Stimulated activated CD4-positive, alpha-beta T cell treated with anti-CD3 and anti-CD28 coated beads, Interleukin-2, amount 100 ng/mL, for 4 hours (primary cell): ENCODE measurements at regions not wholly inside any gene's neighbourhood (a gene's known extent, or its start where the extent isn't known, plus 50 kb on each side); places are given as distances from the start of the nearest gene placed in this dataset.

Source experiments
- DNase-seq: peaks from one replicate; pipeline ENCODE4 v3.0.0-alpha.2; 2020; ENCODE audit warnings: low read depth

DNA sequence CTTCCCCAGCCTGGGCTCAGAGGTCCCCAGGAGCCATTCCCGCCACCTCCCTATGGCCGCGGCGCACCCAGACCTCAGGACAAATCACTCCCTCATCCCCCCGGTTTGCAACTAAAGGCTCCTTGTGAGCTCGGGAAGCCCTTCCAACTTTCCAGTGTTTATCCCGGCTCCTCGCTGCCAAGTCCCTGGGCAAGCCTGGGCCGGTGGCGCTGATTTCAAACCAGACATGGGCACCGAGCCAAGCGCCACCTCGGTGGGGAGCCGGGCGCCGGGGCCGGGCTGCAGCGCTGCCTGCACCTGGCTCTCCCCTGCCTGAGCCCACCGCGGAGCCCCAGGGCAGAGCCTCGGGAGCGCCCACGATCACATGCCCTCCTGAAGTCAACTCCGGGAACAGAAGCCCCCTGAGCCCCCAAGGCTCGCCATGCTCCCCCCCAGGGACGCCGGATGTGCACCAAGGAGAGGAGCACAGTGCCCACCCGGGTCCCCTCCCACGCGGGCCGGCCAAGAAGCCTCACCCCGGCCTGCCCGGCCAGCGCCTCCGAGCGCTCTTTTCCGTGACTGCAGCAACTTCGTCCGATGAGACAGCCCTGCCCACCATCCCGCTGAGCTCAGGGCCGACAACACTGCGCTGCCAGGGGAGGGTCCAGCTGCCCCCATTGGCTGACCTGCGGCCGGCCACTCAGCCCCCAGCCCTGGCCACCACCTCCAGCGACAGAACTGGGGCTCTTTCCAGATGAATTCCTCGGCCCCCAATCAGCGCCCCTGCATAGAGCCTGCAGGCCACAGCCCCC is 50.0 kb downstream of the NCOR2 start:
- DNase-seq = no peak

- no peak for DNase-seq
Observed at GRCh38 chr12:124516850-124517249, 50.6 kb downstream of the NCOR2 start.

- DNase-seq = no peak
Observed at GRCh38 chr12:124515981-124516380, 51.4 kb downstream of the NCOR2 start.

GRCh38 chr12:124514996-124515932 is 52.1 kb downstream of the NCOR2 start:
- DNase-seq = no peak

- DNase-seq = no peak
Observed at GRCh38 chr12:124514145-124514995, 53.0 kb downstream of the NCOR2 start.

DNA sequence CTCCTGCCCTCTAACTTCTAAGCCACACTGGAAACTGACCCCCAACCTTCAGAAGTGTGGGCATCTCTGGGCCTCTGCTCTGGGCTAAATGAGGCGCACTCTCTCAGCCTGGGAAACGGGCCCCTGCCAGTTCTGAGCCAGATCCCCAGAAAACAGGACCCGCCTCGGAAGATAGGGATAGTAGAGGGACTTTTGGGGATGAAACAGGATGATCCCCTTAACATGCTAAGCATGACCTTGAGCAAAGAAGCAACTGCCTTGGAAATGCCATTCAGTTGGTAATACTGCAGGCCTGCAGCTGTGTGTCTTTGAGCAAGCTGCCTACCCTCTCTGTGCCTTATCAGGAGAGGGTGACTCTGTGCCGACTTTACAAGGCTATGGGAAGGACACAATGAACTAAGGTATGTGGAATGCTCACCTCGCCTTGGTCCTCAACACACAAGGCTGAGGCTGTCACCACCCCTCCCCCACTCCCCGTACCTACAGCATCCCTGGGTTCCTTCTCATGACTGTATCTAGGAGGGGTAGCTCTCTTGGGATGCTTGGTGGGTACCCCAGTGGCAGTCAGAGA is 54.0 kb downstream of the NCOR2 start:
- DNase-seq = no peak

DNA sequence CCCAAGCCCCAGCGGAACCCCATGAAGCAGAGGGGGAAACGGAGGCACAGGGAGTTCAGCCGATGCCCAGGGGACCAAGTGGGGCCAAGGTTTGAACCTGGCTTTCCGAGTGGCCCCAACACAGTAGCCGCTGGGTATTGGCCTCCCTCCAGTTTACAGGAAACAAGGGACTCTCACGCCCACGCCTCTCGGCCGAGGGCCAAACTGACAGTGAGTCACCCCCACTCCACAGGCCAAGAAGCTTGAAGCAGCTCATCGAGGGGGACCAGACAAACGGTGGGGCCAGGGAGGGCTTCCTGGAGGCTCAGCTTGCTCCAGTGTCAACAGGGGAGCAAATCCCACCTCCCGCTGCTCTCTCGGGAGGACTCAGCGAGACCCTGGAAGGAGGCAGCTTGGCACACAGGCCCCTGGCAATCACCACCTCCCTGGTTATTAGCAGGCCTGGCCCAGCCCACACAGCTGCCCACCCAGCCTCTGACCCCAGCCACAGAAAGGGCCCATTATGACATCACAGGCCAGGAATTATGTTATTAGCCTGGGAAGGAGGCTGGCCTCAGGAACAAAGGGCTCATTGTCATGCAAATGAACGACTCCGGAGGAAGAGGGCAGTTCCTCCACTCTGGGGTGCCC is 54.6 kb downstream of the NCOR2 start:
- no peak for DNase-seq

DNA sequence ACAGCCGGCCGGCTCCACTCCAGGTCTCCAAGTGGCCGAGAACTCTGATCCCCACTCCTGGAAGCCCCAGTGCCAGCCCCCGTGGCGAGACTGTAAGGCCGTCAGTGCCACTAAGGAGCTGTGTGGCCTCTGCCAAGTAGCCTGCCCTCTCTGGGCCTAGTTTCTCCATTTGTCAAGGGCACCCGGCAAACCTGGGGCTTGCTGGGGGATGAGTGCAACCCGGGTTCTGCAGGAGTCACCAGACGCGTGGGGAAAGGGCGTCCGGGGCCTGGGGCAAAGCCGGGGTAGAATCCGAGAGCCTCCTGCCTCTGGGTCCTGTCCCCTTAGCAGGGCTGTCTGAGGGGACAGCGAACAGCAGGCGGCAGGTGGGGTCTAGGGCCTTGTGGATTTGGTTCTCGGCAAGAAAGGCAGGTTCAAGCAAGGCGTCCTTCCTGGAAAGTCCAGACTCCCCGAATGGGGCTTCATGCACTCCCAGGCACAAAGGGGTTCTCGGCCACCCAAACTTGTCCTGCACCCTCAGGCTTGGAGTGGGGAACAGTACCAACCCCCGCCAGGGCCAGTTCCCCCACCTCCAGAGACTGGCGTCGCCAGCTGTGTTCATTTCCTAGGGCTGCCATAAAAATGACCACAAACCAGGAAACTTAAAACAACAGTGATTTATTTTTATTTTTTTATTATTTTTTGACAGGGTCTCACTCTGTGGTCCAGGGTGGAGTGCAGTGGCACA is 56.0 kb downstream of the NCOR2 start:
- no peak for DNase-seq

DNA sequence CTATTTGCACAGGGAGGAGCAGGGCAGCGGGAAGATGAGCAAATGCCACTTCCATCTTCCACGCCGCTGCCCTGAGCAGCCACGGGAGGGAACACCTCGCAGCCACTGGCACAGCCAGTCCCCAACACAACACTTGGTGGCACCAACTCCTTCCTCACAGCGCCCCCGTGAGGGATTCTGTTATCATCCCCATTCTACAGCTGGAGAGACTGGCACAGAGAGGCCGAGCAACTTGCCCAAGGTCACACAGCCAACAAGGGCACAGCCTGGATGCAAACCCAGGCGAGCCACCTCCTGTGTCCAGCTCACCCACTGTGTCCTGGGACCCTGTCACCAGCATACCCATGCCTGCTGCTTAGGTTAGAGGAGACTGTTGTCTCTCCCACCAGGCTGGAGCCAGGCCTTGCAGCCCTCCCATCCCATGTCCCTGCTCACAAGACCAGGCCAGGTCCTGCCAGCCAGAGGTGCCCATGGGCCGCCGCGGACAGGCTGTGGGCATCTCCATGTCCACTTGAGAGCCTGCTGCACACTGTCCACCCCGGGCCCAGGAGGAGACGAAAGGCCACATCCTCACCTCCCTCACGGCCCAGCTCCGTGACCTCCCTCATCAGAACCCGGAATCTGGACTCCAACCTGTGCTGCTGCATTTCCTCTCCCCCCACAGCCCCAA is 57.0 kb downstream of the NCOR2 start:
- DNase-seq = no peak

DNA sequence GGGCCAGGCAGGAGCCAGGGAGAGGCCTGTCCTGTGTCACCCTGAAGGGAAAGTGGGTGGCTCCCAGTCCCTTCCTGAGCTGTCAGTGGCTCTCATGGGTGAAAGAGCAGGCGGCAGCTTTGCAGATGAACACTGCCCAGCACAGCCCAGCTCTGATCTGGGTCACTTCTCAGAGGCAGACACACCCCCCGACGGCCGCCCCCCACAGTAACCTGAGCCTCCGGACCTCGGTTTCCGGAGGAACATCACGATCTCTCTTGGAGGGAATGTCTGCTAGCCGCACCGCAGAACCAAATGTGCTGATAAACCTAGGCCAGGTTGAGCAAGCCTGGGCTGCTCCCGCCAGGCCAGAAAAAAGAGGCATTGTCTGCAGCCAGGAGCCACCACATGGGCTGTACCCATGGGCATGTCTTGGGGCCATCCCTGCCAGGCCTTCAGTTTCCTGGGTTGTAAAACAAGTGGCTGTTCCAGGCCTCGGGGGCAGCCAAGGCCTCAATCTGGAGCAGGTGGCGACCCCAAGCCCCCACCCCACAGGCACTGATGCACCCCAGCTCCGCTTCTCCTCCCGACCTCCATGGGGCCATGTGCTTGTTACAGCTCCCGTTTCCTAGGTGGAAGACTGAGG is 57.6 kb downstream of the NCOR2 start:
- DNase-seq = no peak

GRCh38 chr12:124509300-124509675 is 58.1 kb downstream of the NCOR2 start:
- DNase-seq = no peak

DNA sequence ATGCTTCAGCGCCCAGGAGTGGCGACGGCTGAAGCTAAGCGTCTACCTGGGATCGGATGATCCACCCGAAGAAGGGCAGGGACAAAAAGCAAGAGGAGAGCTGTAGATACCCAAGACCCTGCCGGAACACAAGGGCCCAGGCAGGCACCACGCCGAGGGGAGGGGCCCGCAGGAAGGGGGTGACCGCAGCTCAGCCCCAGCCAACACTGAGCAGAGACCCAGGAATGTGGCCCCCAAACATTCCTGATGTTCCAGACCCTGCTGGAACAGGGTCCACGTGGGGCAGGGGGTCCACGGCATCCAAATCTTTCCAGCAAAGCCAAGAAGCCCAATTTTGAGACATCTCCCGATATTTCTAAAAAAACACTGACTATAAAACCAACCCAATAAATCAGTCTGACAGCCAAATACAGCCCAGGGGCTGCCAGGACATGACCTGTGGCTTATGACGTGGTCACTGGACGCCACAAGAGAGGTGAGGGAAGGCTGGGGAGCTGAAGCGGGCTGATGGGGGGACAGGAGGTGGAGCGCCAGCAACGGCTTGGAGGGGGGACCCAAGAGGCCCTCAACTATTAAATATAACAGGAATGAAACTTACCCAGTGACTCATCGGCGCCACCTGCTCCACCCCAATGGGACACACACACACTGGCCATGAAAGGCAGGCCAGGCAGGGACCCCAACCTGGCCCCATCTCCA is 58.9 kb downstream of the NCOR2 start:
- DNase-seq = no peak

- no peak for DNase-seq
Observed at GRCh38 chr12:124507188-124508109, 60.0 kb downstream of the NCOR2 start.

GRCh38 chr12:124506832-124507153 is 60.6 kb downstream of the NCOR2 start:
- DNase-seq = no peak

- DNase-seq = no peak
Observed at GRCh38 chr12:124506145-124506831, 61.1 kb downstream of the NCOR2 start.

GRCh38 chr12:124505001-124505818 is 62.2 kb downstream of the NCOR2 start:
- no peak for DNase-seq
